Embryonic facial prominence (tissue), 1 donor: ENCODE measurements at regions not wholly inside any gene's neighbourhood (a gene's known extent, or its start where the extent isn't known, plus 50 kb on each side); places are given as distances from the start of the nearest gene placed in this dataset.
"Not testable (repeated sequence)": the region's sequence is repeated elsewhere in the genome, so short reads cannot be mapped to it uniquely, and the experiment has no call there.

Experiments
- DNase-seq: peaks from one replicate; pipeline ENCODE4 v3.0.0-alpha.2; 2016; ENCODE audit errors: extremely low spot score

DNA sequence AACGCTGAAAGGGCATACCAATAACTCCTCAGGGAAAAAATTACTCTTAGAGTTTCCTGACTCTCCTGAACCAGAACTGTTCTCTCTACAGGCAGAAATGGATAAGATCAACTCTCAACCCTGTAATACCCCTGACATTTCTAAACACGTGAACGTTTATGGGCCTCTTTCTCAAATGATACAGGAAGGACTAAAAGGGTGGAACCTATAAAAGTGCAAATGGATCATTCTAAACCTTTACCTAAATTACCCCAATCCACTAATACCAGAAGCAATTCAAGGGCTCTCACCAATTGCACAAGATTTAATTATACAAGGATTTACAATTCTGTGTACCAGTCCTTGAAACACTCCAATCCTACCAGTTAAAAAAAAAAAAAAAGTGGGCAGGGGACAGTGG lies 98.0 kb upstream of the FAM174B start:
- DNase-seq = no peak

DNA sequence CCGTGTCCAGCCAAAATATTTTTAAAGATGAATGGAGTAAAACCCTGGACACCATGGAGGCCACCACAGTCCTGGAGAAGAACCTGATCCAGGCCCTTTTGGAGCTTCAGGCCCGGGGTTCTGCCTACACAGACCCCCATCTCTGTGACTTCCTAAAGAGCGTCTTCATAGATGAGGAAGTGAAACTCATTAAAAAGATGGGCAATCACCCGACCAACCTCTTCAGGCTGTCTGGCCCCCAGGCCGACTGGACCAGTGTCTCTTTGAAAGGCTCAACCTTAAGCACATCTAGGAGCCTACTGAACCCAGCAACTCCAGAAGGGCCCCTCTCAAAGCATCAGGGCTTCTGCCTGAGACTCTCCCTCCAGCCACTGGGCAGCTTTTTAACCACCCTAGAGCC lies 107.9 kb upstream of the FAM174B start:
- no peak for DNase-seq

DNA sequence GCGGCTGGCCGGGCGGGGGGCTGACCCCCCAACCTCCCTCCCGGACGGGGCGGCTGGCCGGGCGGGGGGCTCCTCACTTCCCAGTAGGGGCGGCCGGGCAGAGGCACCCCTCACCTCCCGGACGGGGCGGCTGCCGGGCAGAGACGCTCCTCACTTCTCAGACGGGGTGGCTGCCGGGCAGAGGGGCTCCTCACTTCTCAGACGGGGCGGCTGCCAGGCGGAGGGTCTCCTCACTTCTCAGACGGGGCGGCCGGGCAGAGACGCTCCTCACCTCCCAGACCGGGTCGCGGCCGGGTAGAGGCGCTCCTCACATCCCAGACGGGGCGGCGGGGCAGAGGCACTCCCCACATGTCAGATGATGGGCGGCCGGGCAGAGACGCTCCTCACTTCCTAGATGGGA lies 112.6 kb upstream of the FAM174B start:
- not testable (repeated sequence) for DNase-seq

DNA sequence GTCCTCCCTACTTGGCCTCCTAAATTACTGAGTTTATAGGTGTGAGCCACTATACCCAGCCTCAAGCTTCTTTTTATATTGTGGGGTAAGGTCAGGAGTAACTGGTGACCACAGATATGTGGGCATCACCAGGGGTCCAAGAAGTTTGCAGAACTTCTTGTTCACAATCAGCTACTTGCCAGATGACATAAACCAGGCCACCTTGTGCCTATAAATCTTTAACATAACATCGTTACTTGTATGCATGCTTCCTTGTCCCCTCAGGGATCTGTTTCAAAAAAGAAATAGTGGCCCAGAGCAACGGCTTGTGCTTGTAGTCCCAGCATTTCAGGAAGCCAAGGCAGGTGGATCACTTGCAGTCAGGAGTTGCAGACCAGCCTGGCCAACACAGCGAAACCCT lies 115.1 kb upstream of the FAM174B start:
- DNase-seq = no peak

DNA sequence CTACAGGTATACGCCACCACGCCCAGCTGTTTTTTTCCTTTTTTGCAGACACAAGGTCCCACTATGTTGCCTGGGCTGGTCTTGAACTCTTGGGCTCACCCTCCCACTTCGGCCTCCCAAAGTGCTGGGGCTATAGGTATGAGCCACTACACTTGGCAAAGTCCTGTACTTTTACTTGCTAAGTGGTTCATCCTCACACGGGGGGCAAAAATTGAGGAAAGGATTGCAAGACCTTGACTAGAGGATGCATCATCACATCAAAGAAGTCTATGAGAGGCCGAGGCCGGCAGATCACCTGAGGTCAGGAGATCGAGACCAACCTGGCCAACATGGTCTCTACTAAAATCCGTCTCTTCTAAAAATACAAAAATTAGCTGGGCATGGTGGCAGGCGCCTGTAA lies 116.5 kb upstream of the FAM174B start:
- no peak for DNase-seq

DNA sequence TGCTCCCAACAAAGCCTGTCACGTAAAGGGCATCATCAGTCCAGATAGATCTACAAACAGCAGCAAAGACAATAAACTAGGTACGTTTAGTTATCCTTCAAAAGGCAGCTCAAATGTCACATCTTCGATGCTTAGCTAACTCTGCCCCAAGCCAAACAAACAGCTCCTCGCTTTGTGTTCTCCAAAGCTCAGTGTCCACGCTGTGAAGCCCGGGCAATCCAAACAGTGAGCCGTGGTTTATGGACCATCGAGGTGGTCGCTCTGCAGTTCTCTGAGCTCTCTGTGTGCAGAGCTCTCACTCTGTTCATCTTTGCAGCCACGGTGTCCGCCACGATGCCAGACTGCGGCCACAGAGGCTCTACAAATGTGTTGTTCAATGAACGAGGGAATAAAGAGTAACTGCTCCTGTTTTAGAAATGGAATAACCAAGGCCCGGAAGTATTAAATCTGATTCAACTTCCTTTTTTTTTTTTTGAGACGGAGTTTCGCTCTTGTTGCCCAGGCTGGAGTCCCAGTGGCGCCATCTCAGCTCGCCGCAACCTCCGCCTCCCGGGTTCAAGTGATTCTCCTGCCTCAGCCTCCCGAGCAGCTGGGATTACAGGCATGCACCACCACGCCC lies 117.2 kb upstream of the FAM174B start:
- no peak for DNase-seq

DNA sequence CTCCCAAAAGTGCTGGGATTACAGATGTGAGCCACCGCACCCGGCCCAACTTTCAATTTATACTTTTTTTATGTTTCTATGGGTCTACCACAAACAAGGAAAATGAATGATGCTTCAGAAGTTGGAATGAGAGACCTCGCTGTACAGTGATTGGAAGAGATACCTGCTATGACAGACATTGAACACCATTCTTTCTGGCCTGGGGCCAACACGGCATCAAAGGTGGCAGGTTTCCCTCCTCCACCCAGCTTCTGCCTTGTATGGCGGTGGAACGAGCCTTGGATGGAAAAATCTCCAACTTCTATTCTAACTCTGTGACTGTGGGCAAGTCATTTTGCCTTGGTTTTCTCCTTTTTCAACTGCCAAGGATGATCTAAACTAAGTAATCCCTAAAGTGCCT lies 117.8 kb upstream of the FAM174B start:
- DNase-seq = no peak

DNA sequence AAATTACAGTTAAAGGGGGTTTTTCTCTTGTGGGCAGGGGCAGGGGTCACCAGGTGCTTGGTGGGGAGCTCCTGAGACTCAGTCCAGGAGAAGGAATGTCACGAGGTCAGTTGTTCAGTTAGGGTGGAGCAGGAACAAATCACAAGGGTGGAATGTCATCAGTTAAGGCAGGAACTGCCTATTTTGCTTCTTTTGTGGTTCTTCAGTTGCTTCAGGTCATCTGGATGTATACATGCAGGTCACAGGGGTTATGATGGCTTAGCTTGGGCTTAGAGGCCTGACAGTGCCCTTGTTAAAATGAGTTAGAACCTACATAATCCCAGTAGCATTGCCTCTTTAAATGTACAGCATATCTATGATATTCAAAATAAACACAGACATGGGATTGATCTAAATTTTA lies 120.2 kb upstream of the CHD2 start:
- no peak for DNase-seq

DNA sequence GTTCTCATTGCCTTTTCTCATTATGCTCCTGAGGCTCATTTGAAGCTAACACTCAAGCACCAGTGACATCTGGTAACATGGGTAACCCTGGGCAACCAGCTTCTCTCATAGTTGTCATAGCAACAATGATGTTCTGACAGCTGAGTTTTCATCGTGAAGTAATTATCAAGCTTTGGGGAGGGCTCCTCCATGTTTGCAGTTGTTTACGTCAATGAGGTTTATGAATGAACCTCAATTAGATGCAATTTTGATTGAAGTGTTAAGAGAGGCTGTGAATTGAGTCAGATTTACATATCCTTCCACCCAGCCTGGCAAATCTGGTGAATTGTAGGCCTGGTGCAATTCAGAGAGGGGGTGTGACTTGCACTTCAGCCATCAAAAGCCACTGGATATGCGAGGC lies 119.3 kb upstream of the CHD2 start:
- DNase-seq = no peak

DNA sequence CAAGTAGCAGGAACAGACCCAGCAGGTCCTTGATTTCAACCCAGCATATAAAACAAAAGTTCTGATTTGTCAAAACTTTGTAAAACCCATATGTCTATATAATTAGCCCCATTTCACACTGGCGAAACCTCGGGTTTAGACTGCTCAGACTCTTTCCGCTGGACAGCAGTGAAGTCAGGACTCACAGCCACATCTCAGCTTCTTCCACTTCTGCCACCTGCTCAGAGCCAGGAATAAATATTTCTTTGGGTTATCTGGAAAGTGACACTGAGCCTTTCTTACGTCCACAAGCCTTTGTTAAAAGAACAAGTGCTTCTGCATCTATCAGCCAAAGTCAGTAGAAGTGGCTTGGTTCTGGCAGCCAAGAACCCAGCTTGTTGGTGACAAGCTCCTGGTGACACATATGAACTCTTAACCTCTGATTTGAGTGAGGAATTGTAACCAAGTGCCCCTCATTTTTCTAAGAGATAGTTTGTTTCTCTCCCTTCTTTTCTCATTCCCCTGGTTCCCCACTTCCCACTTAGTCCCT lies 118.1 kb upstream of the CHD2 start:
- DNase-seq = no peak

DNA sequence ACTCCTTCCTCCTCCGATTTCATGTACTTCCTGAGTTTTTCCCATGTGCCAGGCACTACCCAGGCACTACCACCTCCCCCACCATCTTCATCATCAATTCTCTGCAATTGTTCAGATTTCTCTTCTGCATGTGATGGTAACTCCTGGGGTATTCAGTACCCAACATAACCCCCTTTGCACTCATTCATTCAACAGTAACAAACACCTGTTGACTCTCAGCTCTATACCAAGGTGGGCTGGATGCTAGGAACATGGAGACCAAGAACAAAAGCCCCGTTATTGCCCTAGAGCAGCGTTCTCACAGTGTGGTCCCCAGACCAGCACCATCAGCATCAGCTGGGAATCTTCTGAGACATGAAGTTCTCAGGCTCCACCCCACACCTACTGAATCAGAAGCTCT lies 113.0 kb upstream of the CHD2 start:
- DNase-seq = no peak

DNA sequence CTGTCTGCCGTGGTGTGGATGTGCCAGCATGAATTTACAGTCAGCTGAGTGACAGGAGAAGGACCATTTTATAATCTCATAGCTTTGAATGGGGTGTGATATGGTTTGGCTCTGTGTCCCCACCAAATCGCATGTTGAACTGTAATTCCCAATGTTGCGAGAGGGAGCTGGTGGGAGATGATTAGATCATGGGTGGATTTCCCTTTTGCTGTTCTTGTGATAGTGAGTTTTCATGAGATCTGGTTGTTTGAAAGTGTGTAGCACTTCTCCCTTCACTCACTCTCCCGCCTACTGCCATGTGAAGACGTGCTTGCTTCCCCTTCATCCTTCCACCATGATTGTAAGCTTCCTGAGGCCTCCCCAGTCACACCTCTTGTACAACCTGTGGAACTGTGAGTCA lies 111.9 kb upstream of the CHD2 start:
- no peak for DNase-seq

DNA sequence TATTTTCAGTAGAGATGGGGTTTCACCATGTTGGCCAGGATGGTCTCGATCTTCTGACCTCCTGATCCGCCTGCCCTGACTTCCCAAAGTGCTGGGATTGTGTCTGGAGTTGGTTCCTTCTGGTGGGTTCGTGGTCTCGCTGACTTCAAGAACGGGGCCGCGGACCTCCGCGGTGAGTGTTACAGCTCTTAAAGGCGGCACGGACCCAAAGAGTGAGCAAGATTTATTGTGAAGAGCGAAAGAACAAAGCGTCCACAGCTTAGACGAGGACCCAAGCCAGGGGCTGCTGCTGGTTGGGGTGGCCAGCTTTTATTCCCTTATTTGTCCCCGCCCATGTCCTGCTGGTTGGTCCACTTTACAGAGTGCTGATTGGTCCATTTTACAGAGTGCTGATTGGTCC lies 111.3 kb upstream of the CHD2 start:
- DNase-seq = not testable (repeated sequence)

DNA sequence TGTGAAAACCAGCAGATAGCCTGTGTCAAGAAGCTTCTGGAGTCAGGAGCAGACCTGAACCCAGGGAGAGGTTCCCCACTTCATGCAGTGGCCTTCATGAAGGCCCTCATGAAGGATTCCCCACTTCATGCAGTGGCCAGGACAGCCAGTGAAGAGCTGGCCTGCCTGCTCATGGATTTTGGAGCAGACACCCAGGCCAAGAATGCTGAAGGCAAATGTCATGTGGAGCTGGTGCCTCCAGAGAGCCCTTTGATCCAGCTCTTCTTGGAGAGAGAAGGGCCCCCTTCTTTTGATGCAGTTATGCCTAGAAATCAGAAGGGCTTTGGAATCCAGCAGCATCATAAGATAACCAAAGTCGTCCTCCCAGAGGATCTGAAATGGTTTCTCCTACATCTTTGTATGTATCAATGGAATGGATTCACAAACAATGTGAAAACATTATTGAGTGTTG lies 103.9 kb upstream of the CHD2 start:
- DNase-seq = no peak

DNA sequence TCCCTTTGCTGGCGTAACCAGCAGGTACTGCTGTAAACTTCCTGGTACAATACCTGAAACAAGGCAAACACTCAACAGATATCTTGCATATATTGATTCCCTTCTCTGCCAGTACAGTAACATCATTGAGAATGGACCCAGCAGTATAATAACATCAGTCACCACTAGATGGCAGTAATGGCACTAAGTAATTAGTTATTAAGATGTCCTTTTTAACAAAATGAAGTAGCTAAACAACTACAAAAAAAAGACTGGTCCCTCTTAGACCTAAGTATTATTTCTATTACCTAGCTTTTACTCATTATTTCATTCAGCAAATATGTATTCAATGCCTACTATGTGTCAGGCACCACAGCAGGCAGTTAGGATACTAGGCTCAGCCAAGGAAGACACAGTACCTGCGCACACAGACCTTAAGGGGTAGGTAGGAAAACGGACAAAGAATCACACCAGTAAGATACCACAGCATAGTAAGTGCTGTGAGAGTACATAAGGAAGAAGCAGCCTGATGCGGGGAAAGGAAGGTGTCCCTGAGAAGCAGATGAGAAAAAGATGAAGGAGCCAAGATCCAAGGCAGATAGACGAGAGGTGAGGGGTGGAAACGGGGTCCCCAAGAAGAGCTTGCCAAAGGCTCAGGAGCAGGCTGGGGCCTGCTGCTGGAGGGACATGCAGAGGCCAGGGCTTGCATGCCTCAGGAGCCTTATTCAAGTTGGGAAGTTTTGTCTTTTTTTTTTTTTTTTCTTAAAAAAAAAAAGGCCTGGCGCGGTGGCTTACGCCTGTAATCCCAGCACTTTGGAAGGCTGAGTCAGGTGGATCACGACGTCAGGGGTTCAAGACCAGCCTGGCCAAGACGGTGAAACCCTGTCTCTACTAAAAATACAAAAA lies 102.7 kb upstream of the CHD2 start:
- DNase-seq = peak; percentile 78

DNA sequence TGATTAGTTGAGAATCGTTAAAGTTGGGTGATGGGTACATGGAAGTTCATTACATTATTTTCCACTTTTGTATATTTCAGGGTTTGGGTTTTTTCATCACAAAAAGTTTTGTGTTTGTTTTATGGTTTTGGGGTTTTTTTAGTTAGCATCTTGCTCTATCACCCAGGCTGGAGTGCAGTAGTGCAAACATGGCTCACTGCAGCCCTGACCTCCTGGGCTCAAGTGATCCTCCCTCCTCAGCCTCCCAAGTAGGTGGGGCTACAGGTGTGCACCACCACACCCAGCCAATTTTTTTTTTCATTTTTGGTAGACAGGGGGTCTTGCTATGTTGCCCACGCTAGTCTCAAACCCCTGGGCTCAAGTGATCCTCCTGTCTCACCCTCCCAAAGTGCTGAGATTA lies 100.1 kb upstream of the CHD2 start:
- DNase-seq = no peak

DNA sequence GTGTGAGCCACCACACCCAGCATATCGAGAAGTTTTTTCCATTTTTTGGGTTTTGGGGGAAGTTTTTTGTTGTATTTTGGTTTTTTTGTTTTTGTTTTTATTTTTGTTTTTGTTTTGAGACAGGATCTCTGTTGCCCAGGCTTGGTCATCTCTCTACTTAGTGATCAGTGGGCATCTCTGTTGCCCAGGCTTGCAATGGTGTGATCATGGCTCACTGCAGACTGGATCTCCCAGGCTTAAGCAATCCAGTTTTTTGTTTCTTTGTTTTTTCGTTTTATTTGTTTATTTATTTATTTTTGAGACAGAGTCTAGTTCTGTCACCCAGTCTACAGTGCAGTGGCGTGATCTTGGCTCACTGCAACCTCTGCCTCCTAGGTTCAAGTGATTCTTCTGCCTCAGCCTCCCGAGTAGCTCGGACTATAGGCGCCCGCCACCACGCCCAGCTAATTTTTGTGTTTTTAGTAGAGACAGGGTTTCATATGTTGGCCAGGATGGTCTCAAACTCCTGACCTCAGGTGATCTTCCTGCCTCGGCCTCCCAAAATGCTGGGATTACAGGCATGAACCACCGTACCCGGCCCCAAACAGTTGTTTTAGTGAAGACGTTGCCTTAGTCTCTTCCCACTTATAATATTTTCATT lies 99.6 kb upstream of the CHD2 start:
- DNase-seq = not testable (repeated sequence)

DNA sequence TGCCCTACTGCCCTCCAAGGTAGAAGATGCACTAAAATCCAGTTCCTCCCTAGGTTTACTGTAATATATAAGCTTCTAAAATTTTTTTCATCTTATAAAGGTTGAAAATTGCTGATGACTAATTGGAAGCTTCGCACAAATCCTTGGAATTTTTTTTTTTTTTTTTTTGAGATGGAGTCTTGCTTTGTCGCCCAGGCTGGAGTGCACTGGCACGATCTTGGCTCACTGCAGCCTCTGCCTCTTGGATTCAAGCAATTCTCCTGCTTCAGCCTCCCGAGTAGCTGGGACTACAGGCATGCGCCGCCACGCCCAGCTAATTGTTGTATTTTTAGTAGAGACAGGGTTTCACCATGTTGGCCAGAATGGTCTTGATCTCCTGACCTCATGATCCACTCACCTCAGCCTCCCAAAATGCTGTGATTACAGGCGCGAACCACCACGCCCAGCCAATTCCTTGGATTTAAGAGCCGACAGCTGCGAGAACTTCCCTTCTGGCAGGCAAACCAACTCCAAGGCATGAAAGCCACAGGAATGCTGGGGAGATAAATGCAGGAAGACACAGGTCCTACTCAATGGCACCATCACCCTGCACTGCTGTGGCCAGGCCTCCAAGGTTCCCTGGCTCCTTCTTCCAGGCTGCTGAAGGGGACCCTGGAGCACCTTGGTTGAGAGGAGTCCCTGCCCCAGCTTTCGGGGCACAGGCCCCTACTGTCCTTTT lies 98.9 kb upstream of the CHD2 start:
- not testable (repeated sequence) for DNase-seq

DNA sequence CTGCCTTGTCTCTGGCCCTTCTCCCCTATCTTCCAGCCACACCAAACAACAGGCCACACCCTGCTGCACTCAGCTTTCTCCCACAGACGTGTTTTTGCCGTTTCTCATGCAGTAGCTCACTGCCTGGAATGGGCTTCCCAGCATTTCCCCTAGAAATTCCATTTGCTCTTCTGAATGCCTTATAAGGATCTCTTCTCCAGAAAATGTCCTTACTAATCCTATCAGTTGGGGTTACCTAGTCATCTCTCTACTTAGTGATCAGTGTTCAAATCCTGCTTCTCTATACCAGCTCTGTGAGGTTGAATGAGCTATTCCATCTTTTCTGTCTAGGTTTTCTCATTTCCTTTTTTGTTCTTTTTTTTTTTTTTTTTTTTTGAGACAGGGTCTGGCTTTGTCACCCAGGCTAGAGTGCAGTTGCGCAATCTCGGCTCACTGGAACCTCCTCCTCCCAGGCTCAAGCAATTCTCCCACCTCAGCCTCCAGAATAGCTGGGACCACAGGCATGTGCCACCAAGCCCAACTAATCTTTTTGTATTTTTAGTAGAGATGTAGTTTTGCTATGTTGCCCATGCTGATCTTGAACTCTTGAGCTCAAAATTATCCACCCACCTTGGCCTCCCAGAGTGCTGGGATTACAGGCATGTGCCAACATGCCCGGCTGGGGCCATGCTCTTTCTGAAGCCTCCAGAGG lies 98.2 kb upstream of the CHD2 start:
- DNase-seq = no peak

DNA sequence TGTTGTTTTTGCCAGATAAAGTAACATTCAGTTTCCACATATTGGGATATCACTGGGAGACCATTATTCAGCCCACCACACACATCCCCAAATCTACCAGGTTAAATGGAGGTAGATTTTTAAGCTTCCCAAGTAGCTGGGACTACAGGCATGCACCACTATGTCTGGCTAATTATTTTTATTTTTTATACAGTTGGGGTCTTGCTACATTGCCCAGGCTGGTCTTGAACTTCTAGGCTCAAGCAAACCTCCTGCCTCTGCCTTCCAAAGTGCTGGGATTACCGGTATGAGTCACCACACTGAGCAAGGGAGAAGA lies 96.6 kb upstream of the CHD2 start:
- DNase-seq = no peak

DNA sequence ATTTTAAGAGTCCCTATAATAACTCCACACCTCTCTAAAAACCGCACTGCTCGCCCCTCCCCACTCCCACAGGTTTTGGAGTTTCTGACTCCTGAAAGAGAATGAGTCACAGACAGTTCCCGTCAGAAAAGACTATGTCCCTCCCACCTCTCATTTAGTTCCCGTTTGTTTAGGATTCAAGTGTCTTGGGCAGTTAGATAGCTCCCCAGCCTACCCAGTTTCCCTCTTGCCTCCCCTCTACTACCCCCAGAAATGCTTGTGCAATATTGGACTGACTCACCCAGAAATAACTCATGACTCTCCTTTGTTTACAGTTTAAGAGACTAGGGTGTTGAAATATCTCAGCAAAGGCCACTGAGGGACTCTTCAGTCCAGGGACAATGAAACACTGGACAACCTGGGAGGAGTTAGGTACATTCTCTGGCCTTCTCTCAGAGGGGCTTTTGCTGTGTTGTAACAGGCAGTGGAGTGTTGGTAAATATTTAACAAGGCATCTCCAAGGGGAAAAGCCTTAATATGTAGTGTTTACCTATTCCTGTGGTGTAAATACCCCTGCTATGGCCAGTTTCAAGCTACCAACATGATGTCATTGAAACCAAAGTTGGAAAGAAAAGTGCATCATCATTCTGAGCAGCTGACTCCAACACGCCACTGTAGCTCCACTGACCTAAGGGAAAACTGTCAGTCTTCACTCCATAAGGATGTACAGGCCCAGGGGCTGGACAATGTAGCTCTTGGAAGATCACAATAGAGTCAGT lies 96.1 kb upstream of the CHD2 start:
- no peak for DNase-seq
